HepG2 (cell line): ENCODE measurements at regions not wholly inside any gene's neighbourhood (a gene's known extent, or its start where the extent isn't known, plus 50 kb on each side); places are given as distances from the start of the nearest gene placed in this dataset.

Experiments used
- CTCF ChIP-seq: sonication (generic); formaldehyde crosslinking; IDR thresholded peaks from 2 replicates; pipeline ENCODE4 v1.5.0; 2020; ENCODE audit warnings: mild to moderate bottlenecking, missing genetic modification reagents, moderate library complexity
- ETV6 ChIP-seq: sonication (generic); formaldehyde crosslinking; conservative IDR thresholded peaks from 2 replicates; pipeline ENCODE4 v1.4.0; 2020; ENCODE audit warnings: missing genetic modification reagents
- HNRNPL ChIP-seq: fragments of 200-400 bp; formaldehyde crosslinking; IDR thresholded peaks from 2 replicates; pipeline ENCODE4 v1.6.1; 2017; ENCODE audit warnings: mild to moderate bottlenecking, low read depth, low read length
- JUN ChIP-seq: sonication (generic); formaldehyde crosslinking; IDR thresholded peaks from 2 replicates; pipeline ENCODE4 v1.4.0; 2020; ENCODE audit warnings: mild to moderate bottlenecking, missing genetic modification reagents
- JUND ChIP-seq: sonication (generic); formaldehyde crosslinking; IDR thresholded peaks from 2 replicates; pipeline ENCODE4 v1.8.0; 2022; ENCODE audit warnings: mild to moderate bottlenecking, missing genetic modification reagents
- NFYB ChIP-seq: sonication (generic); formaldehyde crosslinking; IDR thresholded peaks from 2 replicates; pipeline ENCODE4 v1.4.0; 2020; ENCODE audit warnings: missing genetic modification reagents
- POLR2G ChIP-seq: fragments of 200-400 bp; formaldehyde crosslinking; IDR thresholded peaks from 2 replicates; pipeline ENCODE4 v1.6.1; 2018; ENCODE audit warnings: mild to moderate bottlenecking, low read depth, low read length, moderate library complexity
- PRDM15 ChIP-seq: sonication (generic); formaldehyde crosslinking; IDR thresholded peaks from 2 replicates; pipeline ENCODE4 v1.4.0; 2020; ENCODE audit warnings: missing genetic modification reagents
- SALL2 ChIP-seq: sonication (generic); formaldehyde crosslinking; IDR thresholded peaks from 2 replicates; pipeline ENCODE4 v1.8.1; 2023; ENCODE audit warnings: mild to moderate bottlenecking, missing genetic modification reagents, inconsistent platforms
- SIN3A ChIP-seq: IDR thresholded peaks from 2 replicates; pipeline ENCODE4 v1.6.1; 2011; ENCODE audit warnings: low read depth, mild to moderate bottlenecking, control low read depth, low read length, borderline replicate concordance
- TF ChIP-seq, protein P1 (sequence below): sonication (generic); formaldehyde crosslinking; IDR thresholded peaks from 2 replicates; pipeline ENCODE4 v1.4.0; 2020; ENCODE audit warnings: mild to moderate bottlenecking, missing genetic modification reagents
- TF ChIP-seq, protein P2 (sequence below): sonication (generic); formaldehyde crosslinking; IDR thresholded peaks from 2 replicates; pipeline ENCODE4 v1.8.1; 2023; ENCODE audit warnings: missing genetic modification reagents, inconsistent platforms, borderline replicate concordance

DNA sequence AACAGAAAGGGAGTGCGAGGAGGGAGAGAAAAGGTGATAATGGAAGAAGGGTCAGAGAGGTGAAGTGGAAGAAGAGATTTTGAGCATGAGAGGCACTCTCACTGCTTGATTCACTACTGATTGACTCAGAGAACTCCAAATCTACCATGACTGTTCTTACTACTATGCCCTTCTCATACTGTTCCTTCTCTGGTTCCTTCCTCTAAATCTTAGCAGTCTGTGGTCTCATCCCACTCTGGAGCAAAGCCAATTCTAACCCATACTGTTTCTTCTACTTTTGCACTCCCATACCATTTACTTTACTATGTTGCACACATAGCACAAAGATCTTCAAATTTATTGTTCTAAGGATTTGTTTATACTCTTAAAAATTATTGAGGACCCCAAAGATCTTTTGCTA is 100.8 kb downstream of the DTWD1 start:
- TF ChIP-seq SIN3A (no peak), JUN (CRISPR knock-in tag) (no peak), CTCF (CRISPR knock-in tag) (no peak), SALL2 (no peak), JUND (no peak), ETV6 (CRISPR knock-in tag) (no peak), NFYB (no peak), HNRNPL (no peak), POLR2G (no peak), PRDM15 (CRISPR knock-in tag) (no peak)
- TF ChIP-seq, protein P1, sequence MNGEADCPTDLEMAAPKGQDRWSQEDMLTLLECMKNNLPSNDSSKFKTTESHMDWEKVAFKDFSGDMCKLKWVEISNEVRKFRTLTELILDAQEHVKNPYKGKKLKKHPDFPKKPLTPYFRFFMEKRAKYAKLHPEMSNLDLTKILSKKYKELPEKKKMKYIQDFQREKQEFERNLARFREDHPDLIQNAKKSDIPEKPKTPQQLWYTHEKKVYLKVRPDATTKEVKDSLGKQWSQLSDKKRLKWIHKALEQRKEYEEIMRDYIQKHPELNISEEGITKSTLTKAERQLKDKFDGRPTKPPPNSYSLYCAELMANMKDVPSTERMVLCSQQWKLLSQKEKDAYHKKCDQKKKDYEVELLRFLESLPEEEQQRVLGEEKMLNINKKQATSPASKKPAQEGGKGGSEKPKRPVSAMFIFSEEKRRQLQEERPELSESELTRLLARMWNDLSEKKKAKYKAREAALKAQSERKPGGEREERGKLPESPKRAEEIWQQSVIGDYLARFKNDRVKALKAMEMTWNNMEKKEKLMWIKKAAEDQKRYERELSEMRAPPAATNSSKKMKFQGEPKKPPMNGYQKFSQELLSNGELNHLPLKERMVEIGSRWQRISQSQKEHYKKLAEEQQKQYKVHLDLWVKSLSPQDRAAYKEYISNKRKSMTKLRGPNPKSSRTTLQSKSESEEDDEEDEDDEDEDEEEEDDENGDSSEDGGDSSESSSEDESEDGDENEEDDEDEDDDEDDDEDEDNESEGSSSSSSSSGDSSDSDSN: no peak
- TF ChIP-seq, protein P2, sequence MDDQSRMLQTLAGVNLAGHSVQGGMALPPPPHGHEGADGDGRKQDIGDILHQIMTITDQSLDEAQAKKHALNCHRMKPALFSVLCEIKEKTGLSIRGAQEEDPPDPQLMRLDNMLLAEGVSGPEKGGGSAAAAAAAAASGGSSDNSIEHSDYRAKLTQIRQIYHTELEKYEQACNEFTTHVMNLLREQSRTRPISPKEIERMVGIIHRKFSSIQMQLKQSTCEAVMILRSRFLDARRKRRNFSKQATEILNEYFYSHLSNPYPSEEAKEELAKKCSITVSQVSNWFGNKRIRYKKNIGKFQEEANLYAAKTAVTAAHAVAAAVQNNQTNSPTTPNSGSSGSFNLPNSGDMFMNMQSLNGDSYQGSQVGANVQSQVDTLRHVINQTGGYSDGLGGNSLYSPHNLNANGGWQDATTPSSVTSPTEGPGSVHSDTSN: no peak
